B cell (primary cell): ENCODE measurements at regions not wholly inside any gene's neighbourhood (a gene's known extent, or its start where the extent isn't known, plus 50 kb on each side); places are given as distances from the start of the nearest gene placed in this dataset.
A peak's percentile ranks its signal among the peaks of the same experiment; 100 is the strongest.
"Not testable (repeated sequence)": the region's sequence is repeated elsewhere in the genome, so short reads cannot be mapped to it uniquely, and the experiment has no call there.

Experiments used
- ATAC-seq: fragments of 200-7000 bp; cut with Tn5 transposase; one replicate; pipeline ENCODE4 v1.10.0; 2021; ENCODE audit warnings: low read depth, mild to moderate bottlenecking, moderate number of reproducible peaks, moderate library complexity
- CTCF ChIA-PET: fragments of 350-600 bp; sonication (Branson Sonifier 250); formaldehyde crosslinking; loops from one replicate; lab custom pipeline; 2021; ENCODE audit warnings: antibody characterized with exemption, inconsistent platforms; lab: Charles Lee
- POLR2A ChIA-PET: fragments of 350-600 bp; sonication (Branson Sonifier 250); formaldehyde crosslinking; loops from one replicate; lab custom pipeline; 2021; ENCODE audit warnings: antibody characterized with exemption; lab: Charles Lee
- DNase-seq: peaks from one replicate; pipeline ENCODE4 v3.0.0; 2013
- H2AFZ ChIP-seq: 2 replicates; pipeline ENCODE4 v1.6.1; 2012; ENCODE audit warnings: mild to moderate bottlenecking, low read depth, low read length; ENCODE audit not compliant: insufficient read depth, poor library complexity, severe bottlenecking
- H3K27ac ChIP-seq, 2 donors: 1 replicate in 1 of 2; 2 replicates in 1 of 2; pipeline ENCODE4 v1.5.1; 2012 to 2013; ENCODE audit warnings: low read length in 2 of 2, mild to moderate bottlenecking in 2 of 2, moderate library complexity in 1 of 2
- H3K27me3 ChIP-seq, 4 experiments: fragments of 200-600 bp in 1 of 4; sonication (generic) in 1 of 4; replicated peaks in 1 of 4; 1 replicate in 2 of 4; 2 replicates in 2 of 4; pipeline versions ENCODE4 v1.6.1 to v1.7.0; 2013 to 2016; ENCODE audit warnings: low read length in 3 of 4, mild to moderate bottlenecking in 2 of 4, mixed read lengths in 1 of 4, moderate library complexity in 1 of 4; ENCODE audit not compliant: insufficient read depth in 4 of 4, control insufficient read depth in 3 of 4; ENCODE audit errors: control extremely low read depth in 1 of 4
- H3K36me3 ChIP-seq, 2 experiments: replicated peaks in 1 of 2; 1 replicate in 1 of 2; 2 replicates in 1 of 2; pipeline versions ENCODE4 v1.6.1 to v1.7.1; 2013; ENCODE audit warnings: low read length in 1 of 2; ENCODE audit not compliant: insufficient read depth in 2 of 2, control insufficient read depth in 1 of 2; ENCODE audit errors: control extremely low read depth in 1 of 2, extremely low read depth in 1 of 2
- H3K4me1 ChIP-seq, 2 donors: fragments of 200-600 bp in 1 of 2; sonication (generic) in 1 of 2; 1 replicate in 1 of 2; 2 replicates in 1 of 2; pipeline versions ENCODE4 v1.5.1 to v1.6.1; 2013 to 2017; ENCODE audit warnings: low read length in 2 of 2; ENCODE audit not compliant: control insufficient read depth in 2 of 2, insufficient read depth in 2 of 2
- H3K4me2 ChIP-seq: replicated peaks from 2 replicates; pipeline ENCODE3; 2012; ENCODE audit warnings: mild to moderate bottlenecking, low read depth, low read length; ENCODE audit not compliant: poor library complexity, severe bottlenecking
- H3K4me3 ChIP-seq, 5 experiments: fragments of 200-600 bp in 1 of 5; sonication (generic) in 1 of 5; 1 replicate in 3 of 5; 2 replicates in 2 of 5; pipeline versions ENCODE4 v1.5.1 to v1.7.0; 2011 to 2016; ENCODE audit warnings: low read length in 4 of 5, mild to moderate bottlenecking in 4 of 5, low read depth in 2 of 5, control low read depth in 1 of 5, moderate library complexity in 1 of 5; ENCODE audit not compliant: insufficient read depth in 1 of 5; ENCODE audit errors: control extremely low read depth in 1 of 5, extremely low read depth in 1 of 5
- H3K79me2 ChIP-seq: fragments of 200-600 bp; sonication (generic); one replicate; pipeline ENCODE4 v1.6.0; 2016; ENCODE audit warnings: low read length; ENCODE audit not compliant: control insufficient read depth, insufficient read depth
- H3K9ac ChIP-seq: fragments of 200-600 bp; sonication (generic); 2 replicates; pipeline ENCODE4 v1.6.1; 2017; ENCODE audit warnings: mild to moderate bottlenecking, low read length, moderate library complexity
- H3K9me3 ChIP-seq, 3 donors: one replicate each; pipeline versions ENCODE4 v1.6.1 to v1.7.1; 2013; ENCODE audit warnings: low read length in 2 of 3; ENCODE audit not compliant: control insufficient read depth in 2 of 3, insufficient read depth in 1 of 3; ENCODE audit errors: control extremely low read depth in 1 of 3
- H4K20me1 ChIP-seq: 2 replicates; pipeline ENCODE4 v1.6.0; 2012; ENCODE audit warnings: mild to moderate bottlenecking, low read length; ENCODE audit not compliant: insufficient read depth, control insufficient read depth, poor library complexity, severe bottlenecking
- H3K27ac Mint-ChIP-seq: one replicate; pipeline ENCODE4 v1.8.0; 2021; ENCODE audit warnings: mixed read lengths
- H3K27me3 Mint-ChIP-seq: one replicate; pipeline ENCODE4 v1.8.0; 2021; ENCODE audit warnings: mixed read lengths
- H3K4me1 Mint-ChIP-seq: one replicate; pipeline ENCODE4 v1.8.0; 2021; ENCODE audit warnings: mixed read lengths
- H3K4me3 Mint-ChIP-seq: one replicate; pipeline ENCODE4 v1.8.0; 2021; ENCODE audit warnings: mixed read lengths
- H3K9me3 Mint-ChIP-seq: one replicate; pipeline ENCODE4 v1.8.0; 2022; ENCODE audit warnings: mixed read lengths; ENCODE audit not compliant: insufficient read depth
- WGBS: methylation state at CpG from one replicate; pipeline ENCODE4 v1.1.5; 2013; ENCODE audit warnings: missing lambda C conversion rate; ENCODE audit not compliant: insufficient coverage; 5-methylcytosine and 5-hydroxymethylcytosine counted together
- intact Hi-C: fragments of 100-400 bp; cut with micrococcal nuclease; formaldehyde crosslinking; loops from one replicate; pipeline ENCODE4 v1.10.0; 2022

DNA sequence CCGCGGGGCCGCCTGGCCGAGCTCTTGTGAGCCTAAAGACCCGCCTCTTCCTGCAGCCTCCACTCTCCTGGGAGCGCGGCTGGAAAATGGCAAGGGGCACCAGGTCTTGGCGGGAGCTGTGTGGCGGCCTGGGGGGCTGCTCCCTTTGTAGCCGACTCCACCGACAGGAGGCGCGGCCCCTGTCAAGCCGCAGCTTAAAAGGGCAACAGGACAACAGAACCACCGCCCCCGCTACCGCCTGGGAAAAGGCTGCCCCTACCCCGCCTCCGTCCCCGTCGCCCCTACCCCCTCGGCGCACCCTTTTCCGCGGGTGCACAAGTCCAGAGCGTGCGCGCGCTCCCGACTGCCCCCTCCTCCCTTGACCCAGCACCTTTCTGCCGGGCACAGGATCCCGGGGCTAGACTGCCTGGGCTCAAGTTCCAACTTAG lies 60.3 kb downstream of the GOLGA8K start:
- H3K27me3 Mint-ChIP-seq, H3K27ac Mint-ChIP-seq, H3K36me3 ChIP-seq, ATAC-seq, H3K9me3 Mint-ChIP-seq, H3K27me3 ChIP-seq, H3K9me3 ChIP-seq, H4K20me1 ChIP-seq, intact Hi-C loops, H3K4me1 ChIP-seq, H3K4me1 Mint-ChIP-seq, CTCF ChIA-PET, H2AFZ ChIP-seq, H3K9ac ChIP-seq, H3K27ac ChIP-seq, H3K79me2 ChIP-seq, H3K4me2 ChIP-seq, H3K4me3 ChIP-seq, POLR2A ChIA-PET, H3K4me3 Mint-ChIP-seq: not testable (repeated sequence)
- no CpG with 5 or more reads among the region's 32 CpGs for WGBS
- peak; percentile 0 for DNase-seq

DNA sequence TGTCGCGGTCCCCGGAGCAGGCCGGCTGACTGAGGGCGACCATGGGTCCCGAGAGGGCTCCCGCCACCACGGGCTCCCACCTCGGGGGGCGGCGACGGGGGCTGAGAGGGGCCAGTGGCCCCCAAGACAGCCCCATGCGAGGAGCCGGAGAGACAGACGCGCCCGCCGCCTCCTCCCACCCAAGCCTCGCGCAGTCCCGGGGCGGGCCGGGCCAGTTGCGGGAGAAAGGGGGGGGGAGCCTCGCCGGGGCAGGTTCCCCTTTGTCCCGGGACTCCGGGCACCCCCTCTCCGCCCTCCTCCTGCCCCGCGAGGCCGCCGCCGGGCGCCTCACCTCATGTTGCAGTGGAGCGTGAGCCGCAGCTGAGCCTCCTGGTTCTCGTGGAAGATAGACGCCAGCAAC lies 60.8 kb downstream of the GOLGA8K start:
- H3K27ac ChIP-seq, POLR2A ChIA-PET, H3K9ac ChIP-seq, H3K9me3 Mint-ChIP-seq, H4K20me1 ChIP-seq, H3K27me3 Mint-ChIP-seq, H3K36me3 ChIP-seq, intact Hi-C loops, H3K27ac Mint-ChIP-seq, H3K4me1 Mint-ChIP-seq, H3K4me3 ChIP-seq, H2AFZ ChIP-seq, H3K9me3 ChIP-seq, H3K79me2 ChIP-seq, H3K4me1 ChIP-seq, CTCF ChIA-PET, H3K27me3 ChIP-seq, H3K4me2 ChIP-seq, H3K4me3 Mint-ChIP-seq: not testable (repeated sequence)
- ATAC-seq = peak; percentile 24
- DNase-seq = peak; percentile 2
- WGBS = no CpG with 5 or more reads among the region's 39 CpGs

DNA sequence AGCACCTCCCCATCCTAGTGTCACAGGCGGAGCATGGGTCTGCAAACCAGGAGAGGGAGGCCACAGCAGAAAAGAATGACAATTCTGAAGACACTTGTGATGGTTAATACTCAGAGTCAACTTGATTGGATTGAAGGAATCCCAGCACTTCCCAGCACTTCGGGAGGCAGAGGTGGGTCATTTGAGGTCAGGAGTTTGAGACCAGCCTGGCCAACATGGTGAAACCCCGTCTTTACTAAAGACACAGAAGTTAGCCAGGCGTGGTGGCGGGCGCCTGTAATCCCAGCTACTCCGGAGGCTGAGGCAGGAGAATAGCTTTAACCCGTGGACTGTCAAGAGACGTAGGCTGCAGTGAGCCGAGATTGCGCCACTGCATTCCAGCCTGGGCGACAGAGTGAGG lies 61.6 kb downstream of the GOLGA8K start:
- CTCF ChIA-PET = not testable (repeated sequence)

DNA sequence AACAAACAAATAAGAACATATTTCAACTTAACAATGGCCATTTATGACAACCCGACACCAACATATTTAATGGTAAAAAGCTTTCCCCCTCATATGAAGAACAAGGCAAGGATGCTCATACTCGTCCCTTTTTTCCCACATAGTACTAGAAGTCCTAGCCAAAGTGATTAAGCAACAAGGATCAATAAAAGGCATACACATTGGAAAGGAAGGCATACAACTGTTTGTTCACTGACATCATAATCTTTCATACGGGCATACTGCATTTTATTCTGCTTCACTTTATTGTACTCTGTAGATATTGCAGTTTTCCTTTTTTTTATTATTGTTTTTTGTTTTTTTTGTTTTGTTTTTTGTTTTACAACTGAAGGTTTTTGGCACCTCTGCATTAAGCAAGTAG lies 66.3 kb downstream of the GOLGA8K start:
- intact Hi-C loops, CTCF ChIA-PET: not testable (repeated sequence)
- no CpG with 5 or more reads among the region's 3 CpGs for WGBS

More for the DNA sequence above, 61.6 kb downstream of the GOLGA8K start:
- WGBS = no CpG with 5 or more reads among the region's 12 CpGs
- POLR2A ChIA-PET, H3K27ac Mint-ChIP-seq, H2AFZ ChIP-seq, H3K4me2 ChIP-seq, H3K4me3 ChIP-seq, H3K27me3 ChIP-seq, H3K4me3 Mint-ChIP-seq, H3K9me3 Mint-ChIP-seq, DNase-seq, ATAC-seq, H3K27ac ChIP-seq, intact Hi-C loops, H3K4me1 ChIP-seq, H4K20me1 ChIP-seq, H3K79me2 ChIP-seq, H3K9me3 ChIP-seq, H3K9ac ChIP-seq, H3K4me1 Mint-ChIP-seq, H3K27me3 Mint-ChIP-seq, H3K36me3 ChIP-seq: not testable (repeated sequence)

More for the DNA sequence above, 66.3 kb downstream of the GOLGA8K start:
- H3K4me3 Mint-ChIP-seq, H3K4me1 Mint-ChIP-seq, H3K9me3 ChIP-seq, H3K79me2 ChIP-seq, H3K27me3 Mint-ChIP-seq, H3K27me3 ChIP-seq, ATAC-seq, H2AFZ ChIP-seq, H3K4me2 ChIP-seq, H4K20me1 ChIP-seq, H3K4me1 ChIP-seq, POLR2A ChIA-PET, H3K27ac Mint-ChIP-seq, H3K36me3 ChIP-seq, H3K9ac ChIP-seq, H3K4me3 ChIP-seq, DNase-seq, H3K27ac ChIP-seq, H3K9me3 Mint-ChIP-seq: not testable (repeated sequence)
